GM20000 (cell line): ENCODE measurements at regions not wholly inside any gene's neighbourhood (a gene's known extent, or its start where the extent isn't known, plus 50 kb on each side); places are given as distances from the start of the nearest gene placed in this dataset.

Experiments
- DNase-seq: peaks from one replicate; pipeline ENCODE4 v3.0.0; 2012; ENCODE audit warnings: low spot score
- TF ChIP-seq, protein P1 (sequence below): IDR thresholded peaks from 2 replicates; pipeline ENCODE4 v1.5.1; 2012; ENCODE audit warnings: mild to moderate bottlenecking, control low read depth; ENCODE audit errors: extremely low read depth, missing control alignments

DNA sequence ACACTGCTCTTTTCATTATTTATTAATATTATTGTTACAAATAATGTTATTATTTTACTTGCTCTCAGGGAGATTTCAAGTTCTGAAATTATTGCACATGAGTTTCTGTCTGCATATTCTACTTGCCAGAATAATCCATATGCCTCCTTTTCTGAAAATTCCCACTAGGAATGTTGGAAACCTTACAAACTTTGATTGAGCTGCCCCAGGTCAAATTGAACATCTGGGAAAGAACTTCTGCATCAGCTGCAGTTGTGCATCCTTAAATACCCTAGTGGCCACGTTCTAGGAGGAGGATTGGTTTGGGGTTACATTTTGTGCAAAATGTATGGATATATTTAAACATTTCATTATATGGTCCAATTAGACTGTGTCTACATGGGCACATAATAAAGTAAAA, 1302.7 kb upstream of the PIK3C3 start:
- TF ChIP-seq, protein P1, sequence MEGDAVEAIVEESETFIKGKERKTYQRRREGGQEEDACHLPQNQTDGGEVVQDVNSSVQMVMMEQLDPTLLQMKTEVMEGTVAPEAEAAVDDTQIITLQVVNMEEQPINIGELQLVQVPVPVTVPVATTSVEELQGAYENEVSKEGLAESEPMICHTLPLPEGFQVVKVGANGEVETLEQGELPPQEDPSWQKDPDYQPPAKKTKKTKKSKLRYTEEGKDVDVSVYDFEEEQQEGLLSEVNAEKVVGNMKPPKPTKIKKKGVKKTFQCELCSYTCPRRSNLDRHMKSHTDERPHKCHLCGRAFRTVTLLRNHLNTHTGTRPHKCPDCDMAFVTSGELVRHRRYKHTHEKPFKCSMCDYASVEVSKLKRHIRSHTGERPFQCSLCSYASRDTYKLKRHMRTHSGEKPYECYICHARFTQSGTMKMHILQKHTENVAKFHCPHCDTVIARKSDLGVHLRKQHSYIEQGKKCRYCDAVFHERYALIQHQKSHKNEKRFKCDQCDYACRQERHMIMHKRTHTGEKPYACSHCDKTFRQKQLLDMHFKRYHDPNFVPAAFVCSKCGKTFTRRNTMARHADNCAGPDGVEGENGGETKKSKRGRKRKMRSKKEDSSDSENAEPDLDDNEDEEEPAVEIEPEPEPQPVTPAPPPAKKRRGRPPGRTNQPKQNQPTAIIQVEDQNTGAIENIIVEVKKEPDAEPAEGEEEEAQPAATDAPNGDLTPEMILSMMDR = no peak
- DNase-seq = no peak

GRCh38 chr18:40651163-40651562, 1303.9 kb upstream of the PIK3C3 start:
- DNase-seq = no peak
- TF ChIP-seq, protein P1 = no peak

GRCh38 chr18:40642692-40643229, 1312.3 kb upstream of the PIK3C3 start:
- TF ChIP-seq, protein P1 = no peak
- no peak for DNase-seq

GRCh38 chr18:40631319-40631718, 1323.7 kb upstream of the PIK3C3 start:
- TF ChIP-seq, protein P1 = no peak

GRCh38 chr18:40630496-40630895, 1324.5 kb upstream of the PIK3C3 start:
- TF ChIP-seq, protein P1 = no peak
- no peak for DNase-seq

More at GRCh38 chr18:40631319-40631718, 1323.7 kb upstream of the PIK3C3 start:
- DNase-seq = no peak

DNA sequence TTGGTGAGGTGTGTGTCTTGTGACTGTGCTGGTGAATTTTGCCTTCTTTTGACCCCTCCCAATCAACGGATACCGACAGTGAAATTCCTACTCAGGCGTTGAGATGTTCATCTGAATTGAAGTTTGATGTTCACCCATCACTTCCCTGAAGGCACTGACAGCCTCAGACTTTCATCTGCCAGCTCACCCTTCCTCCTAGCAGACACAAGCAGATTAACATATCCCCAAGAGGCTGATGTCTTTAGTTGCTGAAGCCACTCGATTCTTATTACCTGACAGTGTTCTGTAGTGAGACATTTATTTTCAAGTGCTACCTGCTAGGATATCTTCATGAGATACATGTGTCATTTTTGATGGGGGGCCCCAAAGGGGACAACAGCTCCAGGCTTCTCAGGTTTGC, 1330.1 kb upstream of the PIK3C3 start:
- DNase-seq = no peak

DNA sequence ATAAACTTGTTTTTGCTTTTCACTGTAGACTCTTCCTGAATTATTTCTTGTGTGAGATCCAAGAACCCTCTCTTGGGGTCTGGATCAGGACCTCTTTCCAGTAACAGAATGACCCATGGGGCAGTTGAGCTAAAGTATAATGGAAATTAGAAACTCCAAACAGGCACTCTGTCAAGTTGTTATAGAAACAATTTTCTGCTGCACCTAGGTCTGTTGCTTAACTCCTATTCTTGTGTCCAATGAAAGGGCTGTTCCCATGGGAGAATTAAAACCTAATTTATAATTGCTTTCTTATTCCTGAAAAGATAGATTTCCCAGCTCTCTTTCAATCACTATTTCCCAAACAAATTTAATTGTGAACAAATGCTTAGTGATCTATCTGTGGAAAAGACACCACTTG, 1341.3 kb upstream of the PIK3C3 start:
- DNase-seq = no peak
- TF ChIP-seq, protein P1 = no peak

More for the DNA sequence above, 1330.1 kb upstream of the PIK3C3 start:
- TF ChIP-seq, protein P1 = no peak
